HG02588 (cell line): ENCODE measurements at regions not wholly inside any gene's neighbourhood (a gene's known extent, or its start where the extent isn't known, plus 50 kb on each side); places are given as distances from the start of the nearest gene placed in this dataset.
"Not testable (repeated sequence)": the region's sequence is repeated elsewhere in the genome, so short reads cannot be mapped to it uniquely, and the experiment has no call there.

Experiments used
- ATAC-seq: cut with Tn5 transposase; IDR thresholded peaks from one replicate; pipeline ENCODE4 v1.9.1; 2021; ENCODE audit warnings: mild to moderate bottlenecking, moderate library complexity; ENCODE audit not compliant: unreplicated experiment

DNA sequence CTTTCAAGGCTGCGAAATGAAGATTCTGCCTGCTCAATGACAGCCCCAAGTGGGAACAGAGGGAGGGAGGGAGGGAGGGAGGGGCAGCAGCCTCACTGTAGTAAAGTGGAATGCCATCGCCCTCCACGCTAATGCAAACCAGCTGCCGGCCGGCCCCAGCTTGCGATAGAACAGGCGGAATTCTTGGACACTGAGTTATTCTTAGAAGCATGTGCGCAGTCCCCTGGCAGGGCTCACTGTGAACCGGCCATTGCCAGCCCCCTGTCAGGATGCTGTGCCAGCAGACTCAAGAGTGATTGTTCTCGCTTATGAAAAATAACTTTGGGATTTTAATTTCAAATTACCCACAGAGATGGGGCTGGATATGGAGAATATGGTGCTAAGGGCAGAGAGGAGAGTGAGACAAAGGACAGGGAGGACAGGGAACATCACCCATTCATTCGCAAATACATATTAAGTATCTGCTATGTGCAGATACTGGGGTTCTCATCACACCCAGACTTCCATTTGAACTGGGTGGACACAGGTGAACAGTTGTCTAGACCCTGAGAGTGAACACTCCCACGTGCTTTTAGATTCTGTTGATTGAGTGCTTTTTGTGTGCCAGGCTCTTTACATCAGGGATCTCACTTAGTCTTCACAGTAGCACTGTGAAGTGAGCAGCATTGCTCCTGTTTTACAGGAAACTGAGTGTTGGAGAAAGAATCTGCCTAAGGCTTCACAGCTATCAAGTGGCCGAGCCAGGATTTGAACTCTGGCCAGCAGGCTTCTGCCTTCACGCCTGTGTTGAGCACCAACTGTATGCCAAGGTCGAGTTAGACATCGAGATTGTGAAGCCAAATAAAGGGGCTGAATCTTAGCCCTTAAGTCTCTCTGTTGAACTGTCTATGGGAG lies 192.9 kb downstream of the C12orf75 start:
- ATAC-seq, result no peak

DNA sequence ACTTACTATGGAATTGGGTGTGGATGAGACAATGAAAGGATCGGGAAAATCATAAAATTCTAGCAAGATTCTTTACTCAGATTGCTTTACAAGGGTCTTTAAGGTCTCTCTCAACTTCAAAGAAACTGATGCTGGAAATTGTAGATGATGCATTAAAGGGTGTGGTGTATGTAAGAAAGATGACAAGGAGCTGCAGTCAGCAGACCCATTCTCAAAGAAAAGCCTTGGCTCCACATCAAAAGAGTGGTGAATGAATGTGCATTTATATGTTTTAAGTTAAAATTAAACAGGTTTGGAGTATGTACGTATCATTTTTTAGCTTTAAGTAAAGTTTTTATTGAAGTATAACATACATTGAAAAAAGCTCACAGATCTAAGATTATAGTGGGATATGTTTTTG lies 194.5 kb downstream of the C12orf75 start:
- no peak for ATAC-seq

DNA sequence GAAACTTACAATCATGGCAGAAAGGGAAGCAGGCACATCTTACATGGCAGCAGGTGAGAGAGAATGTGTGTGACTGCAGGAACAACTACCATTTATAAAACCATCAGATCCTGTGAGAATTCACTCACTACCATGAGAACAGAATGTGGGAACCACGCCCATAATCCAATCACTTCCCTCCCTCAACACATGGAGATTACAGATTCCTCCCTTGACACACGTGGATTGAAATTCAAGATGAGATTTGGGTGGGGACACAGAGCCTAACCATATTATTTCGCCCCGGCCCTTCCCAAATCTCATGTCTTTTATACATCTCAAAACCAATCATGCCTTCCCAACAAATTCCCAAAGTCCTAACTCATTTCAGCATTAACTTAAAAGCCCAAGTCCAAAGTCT lies 203.6 kb downstream of the C12orf75 start:
- ATAC-seq, result no peak

DNA sequence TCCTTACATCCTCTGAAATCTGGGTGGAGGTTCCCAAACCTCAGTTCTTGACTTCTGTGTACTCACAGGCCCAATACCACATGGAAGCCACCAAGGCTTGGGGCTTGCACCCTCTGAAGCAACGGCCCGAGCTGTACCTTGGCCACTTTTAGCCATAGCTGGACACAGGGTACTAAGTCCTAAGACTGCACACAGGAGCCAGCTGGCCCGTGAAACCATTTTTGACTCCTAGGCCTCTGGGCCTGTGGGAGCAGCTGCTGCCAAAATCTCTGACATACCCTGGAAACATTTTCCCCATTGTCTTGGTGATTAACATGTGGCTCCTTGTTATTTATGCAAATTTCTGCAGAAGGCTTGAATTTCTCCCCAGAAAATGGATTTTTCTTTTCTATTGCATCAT lies 204.5 kb downstream of the C12orf75 start:
- ATAC-seq, result not testable (repeated sequence)

DNA sequence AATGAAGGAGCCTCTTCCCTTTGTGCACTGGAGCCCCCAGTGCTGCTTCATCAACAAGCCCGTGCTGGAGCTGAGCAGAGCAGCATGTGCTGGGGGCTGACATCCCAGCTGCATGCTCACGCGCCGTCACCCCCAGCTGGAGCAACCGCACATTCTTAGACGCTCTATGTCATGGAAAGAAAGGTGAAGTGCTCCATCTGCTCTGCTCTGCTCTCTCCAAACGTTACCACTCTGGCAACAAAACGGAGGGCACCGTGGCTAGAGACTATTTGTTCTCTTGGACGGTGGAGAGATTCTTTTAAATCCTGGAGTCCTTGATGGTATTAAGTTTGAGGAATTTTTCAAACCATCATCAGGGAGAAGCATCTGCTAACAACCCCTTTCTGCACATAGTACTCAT lies 208.4 kb downstream of the C12orf75 start:
- no peak for ATAC-seq

DNA sequence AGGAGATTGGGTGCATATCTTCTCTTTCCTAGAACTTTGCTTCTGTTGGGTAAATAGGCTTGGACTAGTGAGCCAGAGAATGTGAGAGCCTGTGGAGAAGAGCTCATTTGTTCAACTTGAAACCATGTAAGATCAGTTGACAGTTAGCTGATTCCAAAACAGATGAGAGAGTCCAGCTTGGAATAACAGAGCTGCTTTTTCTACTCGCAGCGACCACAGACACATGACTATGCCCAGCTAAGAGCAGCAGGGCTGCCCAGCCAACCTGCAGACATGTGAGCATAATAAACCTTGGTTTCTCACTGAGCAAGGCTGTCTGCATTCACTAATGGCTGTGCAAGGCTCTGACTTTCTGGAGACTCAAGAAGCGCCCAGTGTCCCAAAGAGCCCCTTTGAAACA lies 209.2 kb downstream of the C12orf75 start:
- no peak for ATAC-seq

DNA sequence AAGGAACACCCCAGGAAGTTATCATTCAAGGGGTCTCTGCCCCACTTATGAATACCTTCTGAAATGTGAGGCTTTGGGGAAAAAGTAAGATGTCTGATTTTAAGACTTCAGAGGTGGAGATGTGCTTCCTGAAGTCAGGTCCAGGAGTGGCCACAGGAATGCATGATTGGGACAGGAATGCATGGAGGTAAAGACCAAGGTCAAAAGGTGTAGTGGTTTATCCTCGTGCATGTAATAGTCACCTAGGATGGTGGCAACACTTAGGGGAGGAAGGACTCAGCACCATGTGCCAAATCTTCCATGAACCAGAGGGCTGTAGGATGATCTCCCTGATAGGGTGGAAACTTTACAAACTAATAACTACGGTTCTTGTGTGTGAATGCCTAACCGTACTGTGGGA lies 217.3 kb downstream of the C12orf75 start:
- no peak for ATAC-seq

DNA sequence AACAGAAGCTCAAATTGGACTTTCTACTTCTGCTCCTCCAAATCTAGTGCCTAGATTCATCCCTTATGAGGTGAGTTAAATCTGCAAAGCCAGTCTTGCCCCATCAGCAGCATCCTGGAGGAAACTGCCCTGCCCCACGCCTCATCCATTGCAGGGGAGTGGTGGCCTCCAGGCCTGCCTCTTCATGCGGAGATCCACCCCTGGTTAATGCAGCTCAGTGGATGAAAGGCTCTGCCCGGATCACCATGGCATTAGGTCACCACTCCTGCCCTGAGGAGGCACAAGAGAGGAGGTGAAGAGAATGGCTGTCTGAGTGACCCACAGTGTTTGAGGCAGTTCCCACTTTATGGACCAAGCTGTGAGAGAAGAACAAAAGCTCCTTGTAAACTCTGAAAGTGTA lies 218.1 kb downstream of the C12orf75 start:
- ATAC-seq, result no peak

DNA sequence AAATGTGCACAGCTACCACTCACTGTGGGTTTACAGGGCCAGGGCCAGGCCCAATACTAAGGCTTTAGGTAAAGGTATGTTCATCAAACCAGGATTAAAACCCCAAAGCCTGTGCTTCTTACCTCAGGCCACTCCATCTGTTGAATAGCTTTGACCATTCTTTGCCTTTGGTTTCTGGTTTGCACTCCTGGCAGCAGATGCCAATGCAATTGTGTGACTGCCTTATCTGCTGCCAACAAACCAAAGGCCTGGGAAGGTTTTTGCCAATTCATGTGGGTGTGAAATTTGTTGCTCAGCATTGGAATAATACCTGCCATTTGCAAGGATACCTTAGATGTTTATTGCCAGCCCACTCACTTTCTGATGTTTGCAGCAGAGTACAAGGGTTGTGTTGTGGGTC lies 221.6 kb downstream of the C12orf75 start:
- ATAC-seq, result no peak

DNA sequence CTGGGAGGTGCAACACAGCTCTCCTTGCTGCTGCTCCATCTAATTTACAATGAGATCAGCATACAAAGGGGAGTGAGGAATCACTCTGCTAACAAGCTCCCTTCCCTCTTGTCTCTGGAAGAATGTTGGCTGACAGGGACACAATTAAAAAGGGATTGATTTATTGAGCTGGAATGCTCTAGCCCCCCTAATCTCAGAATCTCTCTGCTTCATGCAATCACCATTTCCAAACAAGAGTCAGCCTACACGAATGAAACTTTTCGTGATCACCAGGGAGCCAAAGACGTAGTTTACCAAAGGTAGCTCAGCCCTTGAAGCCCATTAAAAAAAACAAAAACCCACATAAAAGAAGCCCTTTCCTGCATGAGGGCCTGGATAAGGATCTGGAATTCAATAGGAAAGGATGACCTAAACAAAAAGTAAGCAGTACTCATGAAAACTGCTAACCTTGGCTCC lies 223.8 kb downstream of the C12orf75 start:
- ATAC-seq, result no peak

DNA sequence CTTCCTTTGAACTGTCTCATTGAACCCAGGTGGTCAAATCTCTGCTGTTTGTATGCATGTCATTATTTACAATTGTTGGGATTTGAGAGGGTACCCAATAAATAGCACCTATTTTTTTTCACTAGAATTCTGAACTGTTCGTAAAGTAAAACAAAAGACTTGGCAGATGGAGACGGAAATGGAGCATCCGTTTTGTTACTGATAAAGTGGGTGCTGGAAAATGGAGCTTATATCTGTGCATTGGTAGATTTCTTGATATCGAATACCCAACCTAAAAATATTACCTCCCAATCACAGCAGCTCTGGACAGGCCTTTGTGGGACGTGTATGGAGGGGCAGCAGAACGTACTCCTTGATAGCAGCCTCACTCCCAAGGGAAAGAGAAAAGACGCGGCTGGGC lies 224.4 kb downstream of the C12orf75 start:
- ATAC-seq, result no peak

DNA sequence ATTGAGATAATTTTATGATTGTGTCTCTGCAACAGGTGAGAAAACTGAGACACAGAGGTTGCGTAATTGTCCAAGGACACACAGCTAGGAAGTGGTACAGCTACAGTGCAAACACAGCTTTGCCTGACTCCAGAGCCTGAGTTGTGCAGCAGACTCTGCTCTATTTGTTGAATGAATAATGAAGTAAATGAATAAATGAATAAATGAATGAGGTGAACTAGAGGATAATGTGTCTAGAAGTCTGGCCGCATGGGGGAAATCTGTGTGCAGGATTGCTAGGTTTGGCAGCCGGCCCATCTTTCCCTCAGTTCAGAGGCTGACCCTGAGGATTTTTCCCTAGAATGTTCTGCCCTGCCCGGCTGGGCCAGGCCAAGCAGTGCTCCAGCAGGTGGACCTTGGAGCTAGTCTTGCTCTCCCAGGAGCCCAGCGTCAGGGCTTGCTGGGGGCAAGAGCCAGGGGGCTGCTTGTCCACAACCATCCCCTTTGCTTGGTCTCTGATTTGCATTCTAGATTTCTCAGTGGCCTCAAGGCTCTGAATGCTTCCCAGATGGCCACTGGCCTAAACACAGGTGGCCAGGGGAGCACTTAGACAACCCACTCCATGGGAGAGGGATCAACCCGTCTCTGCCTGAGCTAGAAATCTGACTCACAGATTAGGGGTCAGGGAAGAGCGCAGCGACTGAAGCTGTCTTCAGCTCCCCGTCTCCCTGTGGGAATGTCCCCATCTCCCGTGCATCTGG lies 225.2 kb downstream of the C12orf75 start:
- no peak for ATAC-seq

DNA sequence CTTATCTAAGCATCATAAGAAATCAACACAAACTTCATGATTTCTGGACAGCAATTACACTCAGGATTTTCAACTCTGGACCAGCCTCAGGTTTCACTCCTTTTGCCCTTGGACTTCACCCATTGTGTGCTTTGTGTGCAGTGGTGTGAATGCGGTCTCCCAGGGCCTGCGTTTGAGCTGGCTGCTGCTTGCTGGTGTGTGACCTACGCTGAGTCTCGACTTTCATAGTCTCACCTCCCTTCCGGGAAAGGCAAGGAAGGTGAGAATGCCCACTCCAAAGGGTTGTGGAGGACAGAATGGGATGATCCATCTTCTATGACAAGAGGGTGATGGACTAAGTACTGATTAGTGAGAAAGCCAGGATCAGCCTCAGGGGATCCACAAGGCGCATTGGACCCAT lies 228.8 kb downstream of the C12orf75 start:
- ATAC-seq, result no peak

DNA sequence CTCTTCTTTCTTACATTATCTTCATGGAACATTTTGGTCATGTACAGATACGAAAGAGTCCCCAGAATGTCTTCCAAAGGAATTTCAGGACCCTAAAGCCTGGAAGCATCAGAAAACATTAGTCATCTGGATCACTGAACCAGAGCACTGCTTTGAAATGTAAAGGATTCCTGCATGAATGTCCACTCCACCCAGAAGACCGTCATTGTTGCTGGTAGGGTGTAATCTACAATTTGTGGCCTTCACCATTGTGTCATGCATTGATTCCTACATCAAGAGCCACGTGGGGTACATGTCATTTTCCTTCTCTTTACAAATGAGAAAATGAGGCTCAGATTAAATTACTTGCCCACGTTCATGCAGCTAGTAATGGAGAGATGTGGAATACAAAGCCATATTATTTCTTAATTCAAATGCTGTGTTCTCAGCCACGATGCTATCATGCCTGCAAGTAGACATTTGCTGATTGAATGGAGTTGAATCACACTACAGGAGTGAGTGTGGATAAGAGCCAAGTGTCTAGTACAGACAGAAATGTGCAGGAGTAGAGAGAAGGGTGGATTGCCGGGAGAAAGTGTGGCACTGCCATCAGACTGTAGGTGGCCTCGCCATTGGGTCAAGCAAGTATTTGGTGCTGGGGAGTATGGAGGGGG lies 231.2 kb downstream of the C12orf75 start:
- no peak for ATAC-seq

DNA sequence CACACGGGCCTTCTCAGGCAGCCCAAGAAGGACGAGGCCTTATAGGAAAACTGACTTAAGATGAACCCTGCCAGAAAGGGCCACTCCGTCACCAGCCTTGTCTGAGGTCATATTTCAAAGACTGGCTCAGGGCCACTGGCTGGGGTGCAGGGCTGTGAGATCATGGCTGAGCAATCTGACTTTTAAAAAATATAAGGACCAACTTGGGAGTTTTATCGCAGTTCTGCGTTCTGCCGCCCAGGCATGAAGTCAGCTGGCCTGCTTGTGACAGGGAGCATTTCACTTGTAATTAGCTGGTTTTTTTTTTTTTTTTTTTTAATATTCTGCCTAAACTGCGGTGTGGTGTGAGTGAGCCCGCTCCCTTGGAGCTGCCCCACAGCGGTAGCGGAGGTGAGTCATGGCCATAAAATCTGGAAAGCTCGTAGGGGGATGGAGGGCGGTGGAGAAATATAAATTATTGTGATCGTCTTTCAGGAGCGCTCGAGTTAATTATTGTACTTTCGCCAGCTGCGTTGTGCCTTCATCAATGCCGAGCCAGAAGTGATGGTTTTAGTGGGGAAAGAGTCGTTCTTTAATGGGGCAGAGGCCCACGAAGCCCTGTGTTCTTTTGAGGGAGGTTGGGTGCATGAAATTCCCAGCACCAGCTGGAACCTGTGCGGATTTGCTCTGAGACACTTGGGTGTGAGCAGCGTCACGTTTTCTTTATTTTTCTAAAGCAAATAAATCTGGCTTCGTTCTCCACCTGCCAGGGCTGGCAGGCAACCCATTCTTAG lies 231.9 kb downstream of the C12orf75 start:
- ATAC-seq, result no peak

DNA sequence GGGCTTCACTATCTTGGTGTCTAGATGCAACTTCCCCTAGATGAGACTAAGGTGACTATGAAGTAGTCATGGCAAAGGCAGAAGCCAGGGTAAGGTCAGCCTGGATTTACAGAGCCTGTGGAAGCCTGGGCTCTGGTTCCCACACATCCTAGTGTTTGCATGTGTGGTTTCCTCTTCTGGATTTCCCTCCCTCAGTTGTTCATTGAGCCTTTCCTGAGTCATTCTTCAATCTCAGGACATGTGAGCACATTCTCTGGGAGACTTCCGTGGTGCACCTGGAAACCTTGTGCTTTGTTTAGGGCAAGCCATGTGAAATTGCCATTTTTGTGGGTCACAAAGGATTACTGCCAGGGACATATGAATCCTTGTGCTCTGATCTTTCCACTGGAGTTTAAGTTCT lies 236.6 kb downstream of the C12orf75 start:
- ATAC-seq, result no peak

DNA sequence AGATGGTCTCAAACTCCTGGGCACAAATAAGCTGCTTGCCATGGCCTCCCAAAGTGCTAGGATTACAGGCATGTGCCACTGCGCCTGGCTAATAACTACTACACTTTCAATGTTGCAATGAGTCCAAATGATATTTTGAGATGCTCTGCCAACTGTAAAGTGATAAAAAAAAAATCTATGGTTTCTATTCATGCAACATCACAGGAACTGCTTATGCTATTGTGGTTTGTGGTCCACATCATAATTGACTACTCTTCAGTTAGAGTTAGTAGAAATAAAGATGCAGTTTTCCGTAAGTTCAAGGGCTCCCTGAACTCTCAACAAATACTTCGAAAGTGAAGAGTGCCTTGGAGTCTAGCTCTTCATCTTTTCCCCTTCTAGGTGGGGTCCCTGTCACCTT lies 239.4 kb downstream of the C12orf75 start:
- no peak for ATAC-seq

DNA sequence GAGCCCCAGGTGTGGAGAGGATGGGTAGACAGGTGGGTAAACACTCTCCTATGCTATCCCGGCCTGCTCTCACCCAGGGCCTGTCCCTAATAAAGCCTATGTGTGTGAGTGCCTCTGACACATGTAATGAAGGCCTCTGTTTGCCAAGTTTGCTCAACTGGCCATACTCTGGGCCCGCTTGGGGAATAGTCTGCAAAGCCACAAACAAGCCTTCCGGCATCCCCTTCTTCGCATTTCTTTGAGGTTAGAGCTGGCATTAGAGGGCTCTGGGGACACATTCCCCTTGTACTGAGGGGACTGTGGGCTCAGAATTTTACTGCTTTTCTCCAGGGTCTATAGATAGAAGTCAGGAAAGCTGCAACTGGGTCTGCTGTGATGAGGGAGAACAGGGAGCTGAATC lies 240.5 kb downstream of the C12orf75 start:
- no peak for ATAC-seq

DNA sequence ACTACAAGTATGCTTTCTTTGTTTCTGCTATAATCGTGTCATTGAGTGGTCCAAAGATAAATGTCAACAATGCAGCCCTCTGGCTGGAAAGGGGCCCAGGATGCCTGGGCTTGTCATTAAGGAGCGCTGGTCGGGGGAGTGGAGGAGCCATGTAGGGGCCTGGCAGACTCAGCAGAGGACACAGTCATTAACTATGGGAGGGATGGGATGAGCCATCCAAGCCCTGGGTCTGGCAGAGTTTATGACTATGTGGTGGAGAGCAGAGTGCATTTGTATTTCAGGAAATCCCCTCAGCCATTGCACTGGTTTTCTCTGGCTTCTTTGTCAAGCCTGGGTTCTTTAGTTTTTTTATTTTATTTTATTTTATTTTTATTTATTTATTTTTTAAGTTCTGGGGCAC lies 243.1 kb downstream of the C12orf75 start:
- ATAC-seq, result no peak

DNA sequence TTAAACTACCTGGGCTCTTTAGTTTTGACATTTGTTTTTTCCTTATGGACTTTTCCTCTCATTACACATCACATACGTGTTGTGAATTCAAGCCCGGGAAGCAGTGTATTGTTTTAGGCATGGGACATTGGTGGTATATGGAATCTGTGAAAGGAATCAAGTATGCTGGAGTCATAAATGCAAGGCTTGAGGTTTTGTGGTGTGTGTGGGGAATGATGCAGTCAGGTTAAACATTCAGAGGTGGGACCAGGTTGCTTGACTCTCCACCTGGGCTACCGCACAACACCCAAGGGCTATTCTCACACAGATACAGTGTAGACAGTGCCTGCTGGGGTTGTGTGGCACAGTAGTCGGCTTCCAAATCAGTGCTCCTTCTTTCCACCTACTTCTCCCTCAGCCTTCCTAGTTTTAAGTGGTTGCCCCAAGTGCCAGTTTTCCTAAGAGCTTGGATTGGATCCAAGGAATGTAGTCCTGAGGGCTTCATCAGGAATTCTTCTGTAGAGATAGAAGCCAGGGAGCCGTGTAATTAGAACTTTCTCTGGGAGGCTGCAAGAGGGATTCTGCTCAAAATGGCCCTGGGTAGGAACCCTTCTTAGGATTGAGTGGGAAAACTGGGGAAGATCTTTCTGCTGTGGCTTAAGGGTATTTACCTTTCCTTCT lies 243.7 kb downstream of the C12orf75 start:
- no peak for ATAC-seq
